ENCODE measurements at regions not wholly inside any gene's neighbourhood (a gene's known extent, or its start where the extent isn't known, plus 50 kb on each side); places are given as distances from the start of the nearest gene placed in this dataset.

DNA sequence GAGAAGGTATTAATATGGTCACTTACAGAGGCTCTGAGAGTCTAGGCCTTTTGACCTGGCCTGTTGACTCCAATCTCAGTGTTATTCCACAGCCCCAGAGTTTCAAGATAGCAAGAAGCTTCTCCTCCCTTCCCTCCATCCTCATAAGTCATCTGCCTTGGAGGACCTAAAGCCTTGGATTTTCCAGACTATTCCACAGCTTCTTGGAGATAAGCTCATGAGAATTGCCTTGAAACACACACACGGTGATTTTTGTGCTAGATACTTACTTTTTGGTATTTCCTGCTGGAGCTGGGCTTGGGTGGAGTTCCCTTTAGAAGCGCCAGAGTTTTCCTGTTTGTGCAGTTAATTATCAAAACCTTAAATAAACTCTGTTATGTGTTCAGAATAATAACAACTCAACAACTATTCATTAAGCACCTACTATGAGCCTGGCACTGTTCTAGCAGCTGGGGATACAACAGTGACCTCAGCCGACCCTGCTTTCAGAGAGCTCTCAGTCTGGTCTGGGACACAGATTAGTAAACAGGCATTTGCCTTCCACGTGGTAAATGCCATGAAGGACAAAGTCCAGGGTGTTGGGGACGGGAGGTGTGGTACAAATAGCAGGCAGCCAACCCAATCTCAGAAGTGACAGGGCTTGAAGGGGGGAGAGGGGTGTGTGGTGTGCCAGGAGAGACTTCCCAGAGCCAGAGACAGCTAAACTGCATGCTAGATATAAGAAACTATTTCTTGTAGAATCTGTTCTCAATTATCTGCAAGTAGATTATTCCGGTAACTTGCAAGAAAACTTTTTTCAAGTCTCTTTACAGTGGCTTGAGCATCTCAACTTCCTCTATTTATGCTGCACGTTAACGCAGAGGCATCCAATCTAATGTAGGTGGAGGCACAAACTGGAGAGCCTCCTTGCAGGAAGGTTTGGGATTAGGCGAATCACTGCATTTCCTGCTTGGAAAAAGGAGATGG lies 55.9 kb upstream of the KLF9 start:
- H3K4me1 Mint-ChIP-seq (ENCODE audit: insufficient read depth, unreplicated experiment), result peaks cover 24% of the 10 kb centered on the region
- POLR2A ChIA-PET, result interaction anchor here (0.9 kb wide), 1 partner anchor 52 kb away, joined by 5 read pairs; no protein-coding TSS in a partner anchor

DNA sequence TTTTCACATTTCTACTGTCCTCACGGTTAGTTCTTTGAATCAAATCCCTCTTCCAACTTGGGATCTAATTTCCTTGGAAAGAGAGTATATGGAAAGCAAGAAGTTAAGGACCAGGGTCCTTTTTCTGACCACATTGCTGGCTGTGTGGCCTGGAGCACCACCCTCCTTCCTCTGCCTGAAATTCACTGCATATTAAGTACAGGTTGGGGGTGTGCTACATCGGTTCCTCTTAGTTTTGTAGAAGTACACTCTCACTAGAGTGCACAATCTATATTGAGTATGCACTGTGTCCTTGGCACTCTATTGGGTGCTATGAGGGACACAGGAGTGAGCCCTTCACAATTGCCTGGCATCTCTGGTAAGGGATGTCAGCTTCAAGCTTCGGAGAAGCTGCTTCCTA lies 53.8 kb upstream of the KLF9 start:
- Mint-ChIP-seq H3K4me3 (ENCODE audit: unreplicated experiment) (no peak overlapping the region), H3K27ac (ENCODE audit: low read depth, unreplicated experiment) (no peak overlapping the region), H3K36me3 (ENCODE audit: insufficient read depth, unreplicated experiment) (peaks cover 17% of the 10 kb centered on the region), H3K9me3 (ENCODE audit: unreplicated experiment) (no peaks in the 10 kb centered on the region), H3K27me3 (ENCODE audit: insufficient read depth, unreplicated experiment) (no peaks in the 10 kb centered on the region), H3K4me1 (ENCODE audit: insufficient read depth, unreplicated experiment) (peaks cover 24% of the 10 kb centered on the region)
- intact Hi-C loops (cut with micrococcal nuclease), result no loop called here
- POLR2A ChIA-PET, result interaction anchor here (0.7 kb wide), 1 partner anchor 47 kb away, joined by 3 read pairs; no protein-coding TSS in a partner anchor
- TF ChIP-seq, protein P1, sequence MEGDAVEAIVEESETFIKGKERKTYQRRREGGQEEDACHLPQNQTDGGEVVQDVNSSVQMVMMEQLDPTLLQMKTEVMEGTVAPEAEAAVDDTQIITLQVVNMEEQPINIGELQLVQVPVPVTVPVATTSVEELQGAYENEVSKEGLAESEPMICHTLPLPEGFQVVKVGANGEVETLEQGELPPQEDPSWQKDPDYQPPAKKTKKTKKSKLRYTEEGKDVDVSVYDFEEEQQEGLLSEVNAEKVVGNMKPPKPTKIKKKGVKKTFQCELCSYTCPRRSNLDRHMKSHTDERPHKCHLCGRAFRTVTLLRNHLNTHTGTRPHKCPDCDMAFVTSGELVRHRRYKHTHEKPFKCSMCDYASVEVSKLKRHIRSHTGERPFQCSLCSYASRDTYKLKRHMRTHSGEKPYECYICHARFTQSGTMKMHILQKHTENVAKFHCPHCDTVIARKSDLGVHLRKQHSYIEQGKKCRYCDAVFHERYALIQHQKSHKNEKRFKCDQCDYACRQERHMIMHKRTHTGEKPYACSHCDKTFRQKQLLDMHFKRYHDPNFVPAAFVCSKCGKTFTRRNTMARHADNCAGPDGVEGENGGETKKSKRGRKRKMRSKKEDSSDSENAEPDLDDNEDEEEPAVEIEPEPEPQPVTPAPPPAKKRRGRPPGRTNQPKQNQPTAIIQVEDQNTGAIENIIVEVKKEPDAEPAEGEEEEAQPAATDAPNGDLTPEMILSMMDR (IDR thresholded peaks at IDR 0.05; ENCODE audit: unreplicated experiment), result no peak
- CTCF ChIA-PET, result interaction anchor here (0.9 to 1.3 kb wide), 3 partner anchors 17 to 42 kb away, joined by 3 to 5 read pairs (median 3); no protein-coding TSS in a partner anchor
- no TSS peak for BruUV-seq (replicated peaks)
- DNase-seq (ENCODE audit: unreplicated experiment), result no peak

More for the DNA sequence above, 55.9 kb upstream of the KLF9 start:
- H3K27ac Mint-ChIP-seq (ENCODE audit: low read depth, unreplicated experiment), result no peak overlapping the region
- BruUV-seq (replicated peaks), result no TSS peak
- CTCF ChIA-PET, result interaction anchor here (0.8 to 1.3 kb wide), 5 partner anchors 10 to 132 kb away, joined by 3 to 4 read pairs (median 3); no protein-coding TSS in a partner anchor
- intact Hi-C loops (cut with micrococcal nuclease), result no loop called here
- TF ChIP-seq, protein P1 (IDR thresholded peaks at IDR 0.05; ENCODE audit: unreplicated experiment), result no peak
- H3K4me3 Mint-ChIP-seq (ENCODE audit: unreplicated experiment), result no peak overlapping the region
- peaks cover 17% of the 10 kb centered on the region for H3K36me3 Mint-ChIP-seq (ENCODE audit: insufficient read depth, unreplicated experiment)
- H3K9me3 Mint-ChIP-seq (ENCODE audit: unreplicated experiment), result no peaks in the 10 kb centered on the region
- DNase-seq (ENCODE audit: unreplicated experiment), result no peak
- no peaks in the 10 kb centered on the region for H3K27me3 Mint-ChIP-seq (ENCODE audit: insufficient read depth, unreplicated experiment)

DNA sequence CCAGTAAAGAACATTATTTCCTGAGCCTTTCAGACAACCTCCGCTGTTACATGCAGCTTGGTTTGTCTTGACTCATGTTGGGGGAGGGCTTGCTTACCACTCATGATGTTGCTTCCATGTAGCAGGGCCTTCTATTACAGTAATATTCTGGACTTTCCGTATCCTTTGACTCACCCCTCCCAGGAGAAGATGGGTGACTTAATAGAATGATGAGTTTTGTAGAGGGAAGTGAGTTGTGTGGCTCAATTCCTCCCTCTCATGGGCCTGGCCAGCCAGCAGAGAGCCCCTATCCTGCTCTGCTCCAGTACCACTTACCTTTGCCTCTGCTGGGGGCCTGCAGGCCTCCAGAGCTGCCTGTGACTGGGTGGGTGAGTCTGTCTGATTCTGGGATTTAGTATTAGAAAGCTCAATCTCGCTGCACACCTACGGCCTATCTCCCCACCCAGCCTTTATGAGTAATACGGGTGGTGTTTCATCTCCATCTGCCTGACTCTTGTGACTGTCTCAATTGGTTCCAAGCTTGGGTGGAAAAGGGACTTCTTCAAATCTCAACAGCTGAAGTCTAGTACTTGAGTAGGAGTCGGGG lies 52.6 kb upstream of the KLF9 start:
- BruUV-seq (replicated peaks), result no TSS peak
- CTCF ChIA-PET, result interaction anchor here (0.6 to 1.3 kb wide), 6 partner anchors 18 to 730 kb away, joined by 3 to 5 read pairs (median 3); no protein-coding TSS in a partner anchor
- intact Hi-C loops (cut with micrococcal nuclease), result loop anchor here (2.0 kb wide), 1 partner anchor 48 kb away; no protein-coding TSS in a partner anchor
- POLR2A ChIA-PET, result interaction anchor here (1.0 to 2.0 kb wide), 3 partner anchors 11 to 52 kb away, joined by 3 to 4 read pairs (median 4); partner anchors contain the start of gene KLF9
- TF ChIP-seq, protein P1 (IDR thresholded peaks at IDR 0.05; ENCODE audit: unreplicated experiment), result no peak
- Mint-ChIP-seq H3K27me3 (ENCODE audit: insufficient read depth, unreplicated experiment) (no peaks in the 10 kb centered on the region), H3K9me3 (ENCODE audit: unreplicated experiment) (no peaks in the 10 kb centered on the region), H3K4me1 (ENCODE audit: insufficient read depth, unreplicated experiment) (peaks cover 15% of the 10 kb centered on the region), H3K4me3 (ENCODE audit: unreplicated experiment) (no peak overlapping the region), H3K36me3 (ENCODE audit: insufficient read depth, unreplicated experiment) (peaks cover 17% of the 10 kb centered on the region), H3K27ac (ENCODE audit: low read depth, unreplicated experiment) (no peak overlapping the region)
- peak; percentile 65 for DNase-seq (ENCODE audit: unreplicated experiment)

DNA sequence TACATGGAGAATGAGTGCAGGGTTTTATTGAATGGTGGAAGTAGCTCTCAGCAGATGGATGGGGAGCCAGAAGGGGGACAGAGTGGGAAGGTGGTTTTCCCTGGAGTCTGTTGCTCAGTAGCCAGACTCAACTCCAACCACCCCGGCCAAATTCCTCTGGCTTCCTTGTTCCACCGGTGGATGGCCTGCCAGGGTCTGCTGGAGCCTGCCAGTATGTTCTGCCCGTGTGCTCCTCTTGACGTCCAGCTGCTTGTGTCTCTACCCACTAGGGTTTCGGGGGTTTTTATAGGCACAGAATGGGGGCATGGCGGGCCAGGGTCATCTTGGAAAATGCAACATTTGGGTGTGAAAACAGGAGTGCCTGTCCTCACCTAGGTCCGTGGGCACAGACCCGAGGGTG lies 51.4 kb upstream of the KLF9 start:
- intact Hi-C loops (cut with micrococcal nuclease), result loop anchor here (2.0 kb wide), 1 partner anchor 47 kb away; no protein-coding TSS in a partner anchor
- ChIA-PET CTCF (no interaction called here), POLR2A (interaction anchor here (1.6 to 2.0 kb wide), 2 partner anchors 15 to 51 kb away, joined by 4 read pairs; partner anchors contain the start of gene KLF9)
- Mint-ChIP-seq H3K4me3 (ENCODE audit: unreplicated experiment) (no peak overlapping the region), H3K4me1 (ENCODE audit: insufficient read depth, unreplicated experiment) (peaks cover 13% of the 10 kb centered on the region), H3K36me3 (ENCODE audit: insufficient read depth, unreplicated experiment) (peaks cover 11% of the 10 kb centered on the region), H3K9me3 (ENCODE audit: unreplicated experiment) (no peaks in the 10 kb centered on the region), H3K27me3 (ENCODE audit: insufficient read depth, unreplicated experiment) (no peaks in the 10 kb centered on the region), H3K27ac (ENCODE audit: low read depth, unreplicated experiment) (no peak overlapping the region)
- BruUV-seq (replicated peaks), result no TSS peak
- DNase-seq (ENCODE audit: unreplicated experiment), result no peak
- TF ChIP-seq, protein P1 (IDR thresholded peaks at IDR 0.05; ENCODE audit: unreplicated experiment), result no peak

Data from MCF 10A (cell line).